GM18873 (cell line): ENCODE measurements at regions not wholly inside any gene's neighbourhood (a gene's known extent, or its start where the extent isn't known, plus 50 kb on each side); places are given as distances from the start of the nearest gene placed in this dataset.

Experiments
- ATAC-seq: cut with Tn5 transposase; IDR thresholded peaks from one replicate; pipeline ENCODE4 v1.9.1; 2021; ENCODE audit warnings: mild to moderate bottlenecking, moderate library complexity, moderate number of reproducible peaks; ENCODE audit not compliant: unreplicated experiment, low FRiP score

DNA sequence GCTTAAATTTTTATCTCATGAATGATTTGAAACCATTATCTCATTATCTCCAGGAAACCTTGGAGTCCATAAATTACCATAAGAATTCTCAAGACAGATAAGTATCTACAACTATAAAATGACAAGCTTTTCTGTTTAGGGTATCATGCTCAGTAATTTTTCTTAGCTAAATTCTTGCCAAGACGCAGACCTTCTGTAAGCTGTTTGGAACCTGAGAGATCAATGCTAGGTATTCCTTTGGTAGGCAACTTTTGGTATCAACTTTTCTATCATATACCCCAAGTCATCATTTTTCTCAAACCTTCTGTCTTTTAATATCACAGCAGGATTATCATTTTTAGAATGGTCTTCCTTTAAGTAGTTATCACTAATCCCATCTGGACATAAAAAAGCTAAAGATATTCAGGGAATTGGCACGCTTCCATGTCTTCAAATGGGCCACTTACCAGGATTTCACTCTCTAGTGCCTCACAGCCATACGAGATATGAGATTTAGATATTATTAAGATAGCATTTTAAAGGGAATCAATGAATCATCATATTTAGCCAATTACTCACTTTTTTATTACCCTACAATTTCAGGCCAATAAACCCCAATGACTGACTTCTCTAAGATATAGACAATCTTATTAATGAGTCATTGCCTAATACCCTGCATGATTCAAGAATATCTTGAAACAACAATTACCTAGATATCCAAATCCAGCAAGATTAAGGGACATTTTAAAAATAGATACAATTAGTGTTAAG, 544.1 kb downstream of the HTR7 start:
- no peak for ATAC-seq

DNA sequence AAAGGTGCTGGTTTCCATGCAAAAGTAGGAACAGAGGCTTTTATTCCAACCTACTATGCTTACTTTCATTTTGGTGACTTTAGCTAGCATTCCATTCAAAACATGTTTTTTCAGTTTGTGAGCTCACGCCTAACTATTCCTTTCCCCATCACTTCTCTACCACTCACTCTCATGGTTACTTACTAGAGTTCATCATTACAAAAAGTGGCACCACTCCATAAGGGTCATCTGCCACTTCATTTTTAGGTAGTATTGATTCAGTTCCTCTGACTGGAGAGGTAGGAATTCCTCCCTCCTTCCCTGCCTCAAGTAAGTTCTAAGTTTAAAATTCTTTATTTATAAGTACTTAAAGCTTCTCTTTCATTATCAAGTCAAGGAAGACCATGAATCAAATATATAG, 543.1 kb downstream of the HTR7 start:
- no peak for ATAC-seq

- no peak for ATAC-seq
Measured at GRCh38 chr10:90317172-90317571, 540.7 kb downstream of the HTR7 start.

DNA sequence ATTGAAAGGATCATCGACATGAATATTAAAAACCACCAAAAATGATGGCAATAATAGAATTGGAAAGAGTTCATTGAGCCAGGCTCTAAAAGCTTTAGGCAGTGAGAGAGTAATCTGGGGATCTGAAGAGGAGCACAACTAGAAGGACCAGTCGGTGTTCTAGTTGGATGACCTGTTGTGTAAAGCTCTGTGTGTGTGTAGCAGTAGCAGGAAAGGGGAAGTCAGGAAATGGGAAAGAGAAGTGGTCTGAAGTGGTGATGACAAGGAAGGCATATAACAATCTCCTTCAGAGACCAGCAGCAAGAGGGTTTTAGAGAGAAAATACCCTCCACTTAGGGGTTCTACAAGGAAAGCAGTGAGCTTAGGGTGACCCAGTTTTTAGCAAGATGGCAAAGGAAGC, 539.2 kb downstream of the HTR7 start:
- no peak for ATAC-seq

- ATAC-seq: peak; percentile 93
Measured at GRCh38 chr10:90319188-90319914, 538.5 kb downstream of the HTR7 start.

GRCh38 chr10:90321132-90321816, 536.6 kb downstream of the HTR7 start:
- no peak for ATAC-seq

DNA sequence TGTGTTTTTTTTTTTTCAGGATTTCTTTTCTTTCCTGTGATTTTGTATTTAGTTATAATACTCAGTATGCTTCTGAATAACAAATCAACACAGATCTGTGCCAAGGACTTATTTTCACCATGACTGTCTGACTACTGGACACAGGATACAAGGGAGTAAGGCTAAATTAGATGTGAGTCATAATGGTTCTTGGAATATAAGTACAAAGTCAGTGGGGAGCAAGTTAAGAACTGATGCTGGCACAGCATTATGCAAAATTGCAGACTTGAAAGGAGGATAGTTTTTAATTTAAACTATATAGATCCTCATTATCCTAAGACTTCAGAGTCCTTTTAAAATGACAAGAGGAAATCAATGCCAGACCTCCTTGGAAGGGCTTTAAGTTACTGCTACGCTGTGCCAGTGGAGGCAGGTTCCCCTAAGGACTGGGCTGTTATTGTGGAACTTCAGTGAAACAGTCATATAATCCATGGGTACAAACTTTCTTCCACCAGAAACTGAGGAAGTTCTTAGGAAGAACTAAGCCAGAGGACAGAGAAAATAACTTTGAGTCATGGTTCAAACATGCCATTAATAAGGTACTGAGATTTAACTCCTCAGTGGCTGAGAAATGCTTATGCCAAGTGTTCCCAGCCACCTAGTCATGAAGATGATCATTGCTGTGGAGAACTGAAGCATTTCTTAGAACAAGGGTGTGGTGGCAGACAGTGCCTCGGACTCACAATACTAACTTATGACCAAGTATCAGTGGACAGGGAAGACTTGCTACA, 531.2 kb downstream of the HTR7 start:
- no peak for ATAC-seq

- ATAC-seq: no peak
Measured at GRCh38 chr10:90327611-90328010, 530.2 kb downstream of the HTR7 start.

- no peak for ATAC-seq
Measured at GRCh38 chr10:90328459-90328858, 529.4 kb downstream of the HTR7 start.

GRCh38 chr10:90328896-90329295, 528.9 kb downstream of the HTR7 start:
- ATAC-seq: no peak

- no peak for ATAC-seq
Measured at GRCh38 chr10:90337316-90337715, 520.5 kb downstream of the HTR7 start.

GRCh38 chr10:90342480-90342879, 515.4 kb downstream of the HTR7 start:
- no peak for ATAC-seq

- no peak for ATAC-seq
Measured at GRCh38 chr10:90344226-90344625, 513.6 kb downstream of the HTR7 start.

GRCh38 chr10:90347239-90347638, 510.6 kb downstream of the HTR7 start:
- ATAC-seq: no peak

DNA sequence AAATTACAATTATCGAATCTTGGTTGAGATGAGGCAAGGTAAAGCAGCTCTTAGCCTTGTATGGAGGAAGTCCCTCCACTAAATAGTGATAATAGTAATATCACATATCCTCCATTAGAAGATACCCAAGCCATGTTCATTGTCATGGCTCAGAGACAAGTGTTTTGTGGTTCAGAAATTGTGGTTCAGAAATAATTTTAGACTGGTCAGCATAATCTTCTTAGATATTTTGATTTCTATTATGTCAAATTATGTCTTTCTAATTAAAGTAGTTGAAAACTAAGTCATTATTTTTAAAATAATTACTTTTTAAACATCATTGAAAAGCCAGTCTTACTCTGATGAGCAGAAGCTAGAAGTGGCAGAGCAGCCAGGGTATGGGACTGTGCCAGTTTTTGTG, 507.7 kb downstream of the HTR7 start:
- no peak for ATAC-seq

GRCh38 chr10:90352288-90352687, 505.6 kb downstream of the HTR7 start:
- no peak for ATAC-seq

- no peak for ATAC-seq
Measured at GRCh38 chr10:90354914-90355313, 502.9 kb downstream of the HTR7 start.

DNA sequence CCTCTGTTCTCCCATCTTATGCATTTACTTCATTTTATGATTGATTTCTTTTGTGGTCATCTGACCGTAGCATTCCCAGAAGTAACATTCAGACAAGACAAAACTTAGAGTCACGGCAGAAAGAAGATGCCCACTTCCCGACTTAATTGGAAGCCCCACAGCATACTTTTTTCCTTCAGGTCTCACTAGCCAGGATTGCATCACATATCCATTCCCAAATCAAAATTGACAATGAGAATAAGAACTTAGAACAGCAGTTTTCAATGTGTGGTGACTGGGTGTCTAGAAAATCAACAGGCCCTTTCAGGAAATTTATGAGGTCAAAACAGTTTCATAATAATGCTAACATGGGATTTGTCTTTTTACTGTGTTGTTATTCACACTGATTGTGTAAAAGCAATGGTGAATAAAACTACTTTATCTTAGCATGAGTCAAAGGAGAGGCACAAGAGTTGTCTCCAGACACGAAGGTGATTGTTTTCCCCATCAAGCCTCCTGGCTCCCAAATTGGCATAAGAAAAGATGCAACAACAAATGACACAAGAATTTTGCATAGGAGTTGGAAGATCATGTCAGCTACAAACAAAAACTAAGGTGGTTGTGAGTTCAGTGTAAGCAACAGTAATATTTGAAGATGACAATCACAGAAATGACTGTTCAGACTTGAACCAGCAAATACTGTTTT, 493.9 kb downstream of the HTR7 start:
- ATAC-seq: no peak

GRCh38 chr10:90372451-90372850, 485.4 kb downstream of the HTR7 start:
- no peak for ATAC-seq

DNA sequence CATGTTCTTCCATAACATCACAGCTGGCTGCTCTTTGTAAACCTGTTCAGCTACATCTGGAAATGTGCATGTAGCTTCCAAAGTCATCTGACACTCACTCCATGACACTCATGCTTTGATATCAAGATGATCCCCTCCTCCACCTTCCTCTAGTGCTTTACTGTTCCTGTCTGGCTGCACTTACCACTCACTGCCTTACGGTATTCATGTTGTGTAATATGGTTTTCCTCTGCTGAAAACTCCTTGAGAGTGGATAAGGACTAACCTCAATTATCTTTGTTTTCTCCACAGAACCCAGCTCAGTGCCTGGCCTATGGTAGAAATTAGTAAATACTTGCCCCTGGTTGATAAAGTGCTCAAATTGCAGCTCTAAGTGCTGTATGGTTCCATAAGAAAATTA, 483.9 kb downstream of the HTR7 start:
- ATAC-seq: no peak
